Mesothelial cell of epicardium (in vitro differentiated cells): ENCODE measurements at regions not wholly inside any gene's neighbourhood (a gene's known extent, or its start where the extent isn't known, plus 50 kb on each side); places are given as distances from the start of the nearest gene placed in this dataset.

Experiments
- DNase-seq, 2 experiments: peaks; one replicate each; pipeline ENCODE4 v3.0.0; 2021; ENCODE audit warnings: low spot score in 2 of 2; ENCODE audit not compliant: unreplicated experiment in 2 of 2
- H3K27ac Mint-ChIP-seq: 2 replicates; pipeline ENCODE4 v1.8.0; 2021; ENCODE audit warnings: mixed read lengths
- H3K27me3 Mint-ChIP-seq: 2 replicates; pipeline ENCODE4 v1.8.0; 2021; ENCODE audit warnings: low read depth, mixed read lengths
- H3K36me3 Mint-ChIP-seq: 2 replicates; pipeline ENCODE4 v1.8.0; 2021; ENCODE audit warnings: mixed read lengths
- H3K4me1 Mint-ChIP-seq: 2 replicates; pipeline ENCODE4 v1.8.0; 2021; ENCODE audit warnings: mixed read lengths
- H3K4me3 Mint-ChIP-seq: 2 replicates; pipeline ENCODE4 v1.8.0; 2021; ENCODE audit warnings: mild to moderate bottlenecking, moderate library complexity, mixed read lengths
- H3K9me3 Mint-ChIP-seq: 2 replicates; pipeline ENCODE4 v1.8.0; 2021; ENCODE audit warnings: mixed read lengths
- CTCF ChIP-seq: fragments of 200-600 bp; sonication (generic); IDR thresholded peaks from one replicate; pipeline ENCODE4 v1.5.0; 2021; ENCODE audit warnings: antibody characterized with exemption; ENCODE audit not compliant: unreplicated experiment

GRCh38 chr1:38270849-38271633, 224.4 kb upstream of the POU3F1 start:
- TF ChIP-seq CTCF: no peak
- peaks cover 80% of the 10 kb centered on the region for H3K27me3 Mint-ChIP-seq
- no peak overlapping the region for H3K27ac Mint-ChIP-seq

GRCh38 chr1:38269923-38270848, 223.6 kb upstream of the POU3F1 start:
- no peak overlapping the region for H3K4me3 Mint-ChIP-seq
- no peak overlapping the region for H3K27ac Mint-ChIP-seq
- H3K4me1 Mint-ChIP-seq: no peaks in the 10 kb centered on the region
- no peak for DNase-seq
- no peak for TF ChIP-seq CTCF
- no peaks in the 10 kb centered on the region for H3K36me3 Mint-ChIP-seq
- peaks cover 87% of the 10 kb centered on the region for H3K27me3 Mint-ChIP-seq
- H3K9me3 Mint-ChIP-seq: no peaks in the 10 kb centered on the region

More at GRCh38 chr1:38270849-38271633, 224.4 kb upstream of the POU3F1 start:
- DNase-seq: no peak
- H3K4me3 Mint-ChIP-seq: no peak overlapping the region
- H3K36me3 Mint-ChIP-seq: no peaks in the 10 kb centered on the region
- H3K9me3 Mint-ChIP-seq: no peaks in the 10 kb centered on the region
- no peaks in the 10 kb centered on the region for H3K4me1 Mint-ChIP-seq

GRCh38 chr1:38268226-38268625, 221.6 kb upstream of the POU3F1 start:
- no peak for TF ChIP-seq CTCF
- Mint-ChIP-seq H3K27me3 (peaks cover 86% of the 10 kb centered on the region), H3K27ac (no peak overlapping the region), H3K4me3 (no peak overlapping the region), H3K36me3 (no peaks in the 10 kb centered on the region), H3K4me1 (no peaks in the 10 kb centered on the region), H3K9me3 (no peaks in the 10 kb centered on the region)
- no peak for DNase-seq

GRCh38 chr1:38267037-38268036, 220.7 kb upstream of the POU3F1 start:
- Mint-ChIP-seq H3K4me3 (no peak overlapping the region), H3K27me3 (peaks cover 88% of the 10 kb centered on the region), H3K36me3 (no peaks in the 10 kb centered on the region), H3K4me1 (no peaks in the 10 kb centered on the region), H3K9me3 (no peaks in the 10 kb centered on the region), H3K27ac (no peak overlapping the region)
- no peak for DNase-seq
- TF ChIP-seq CTCF: no peak

GRCh38 chr1:38266197-38266520, 219.6 kb upstream of the POU3F1 start:
- DNase-seq: no peak
- H3K27ac Mint-ChIP-seq: no peak overlapping the region
- no peak for TF ChIP-seq CTCF
- H3K27me3 Mint-ChIP-seq: peaks cover 89% of the 10 kb centered on the region
- no peaks in the 10 kb centered on the region for H3K4me1 Mint-ChIP-seq
- H3K4me3 Mint-ChIP-seq: no peak overlapping the region
- no peaks in the 10 kb centered on the region for H3K9me3 Mint-ChIP-seq
- H3K36me3 Mint-ChIP-seq: no peaks in the 10 kb centered on the region
